ENCODE measurements at regions not wholly inside any gene's neighbourhood (a gene's known extent, or its start where the extent isn't known, plus 50 kb on each side); places are given as distances from the start of the nearest gene placed in this dataset.

GRCh38 chr14:81676395-81676794 is 142.7 kb upstream of the SEL1L start:
- TF ChIP-seq POLR2A (IDR thresholded peaks at IDR 0.05) = no peak
- TF ChIP-seq CTCF (IDR thresholded peaks at IDR 0.05) = no peak
